Loucy (cell line): ENCODE measurements at regions not wholly inside any gene's neighbourhood (a gene's known extent, or its start where the extent isn't known, plus 50 kb on each side); places are given as distances from the start of the nearest gene placed in this dataset.
"Not testable (repeated sequence)": the region's sequence is repeated elsewhere in the genome, so short reads cannot be mapped to it uniquely, and the experiment has no call there.

ENCODE experiments used
- H2AFZ ChIP-seq: fragments of 200-600 bp; sonication (generic); 2 replicates; pipeline ENCODE4 v1.6.0; 2016; ENCODE audit warnings: antibody characterized with exemption, mild to moderate bottlenecking, low read length, moderate library complexity
- H3F3A ChIP-seq: fragments of 200-600 bp; 2 replicates; pipeline ENCODE4 v1.6.0; 2016; ENCODE audit warnings: antibody characterized with exemption, low read depth, mild to moderate bottlenecking
- H3K27me3 ChIP-seq: fragments of 200-600 bp; sonication (generic); 2 replicates; pipeline ENCODE4 v1.6.1; 2014; ENCODE audit warnings: low read length, mild to moderate bottlenecking; ENCODE audit not compliant: insufficient read depth, poor library complexity, severe bottlenecking
- H3K36me3 ChIP-seq: fragments of 200-600 bp; sonication (generic); 2 replicates; pipeline ENCODE4 v1.6.1; 2016; ENCODE audit warnings: low read length; ENCODE audit not compliant: insufficient read depth
- H3K4me1 ChIP-seq: fragments of 200-600 bp; sonication (generic); 2 replicates; pipeline ENCODE4 v1.5.1; 2014; ENCODE audit warnings: low read length, mild to moderate bottlenecking; ENCODE audit not compliant: insufficient read depth, poor library complexity, severe bottlenecking
- H3K4me2 ChIP-seq: fragments of 200-600 bp; sonication (generic); 2 replicates; pipeline ENCODE4 v1.6.0; 2014; ENCODE audit warnings: antibody characterized with exemption, low read length, low read depth, mild to moderate bottlenecking; ENCODE audit not compliant: poor library complexity, severe bottlenecking
- H3K4me3 ChIP-seq: fragments of 200-600 bp; sonication (generic); 2 replicates; pipeline ENCODE4 v1.5.1; 2014; ENCODE audit warnings: low read length, mild to moderate bottlenecking, mixed read lengths; ENCODE audit not compliant: poor library complexity, severe bottlenecking
- H3K79me2 ChIP-seq: fragments of 200-600 bp; sonication (generic); 2 replicates; pipeline ENCODE4 v1.6.1; 2014; ENCODE audit warnings: low read length; ENCODE audit not compliant: insufficient read depth
- H3K9ac ChIP-seq: fragments of 200-600 bp; sonication (generic); 2 replicates; pipeline ENCODE4 v1.6.0; 2014; ENCODE audit warnings: mild to moderate bottlenecking, low read depth, low read length, moderate library complexity; ENCODE audit not compliant: poor library complexity, severe bottlenecking
- H3K9me2 ChIP-seq: fragments of 200-600 bp; sonication (generic); replicated peaks from 2 replicates; pipeline ENCODE4 v1.6.1; 2016; ENCODE audit warnings: low read depth, low read length, mixed read lengths
- H3K9me3 ChIP-seq: fragments of 200-600 bp; sonication (generic); 2 replicates; pipeline ENCODE4 v1.6.1; 2014; ENCODE audit warnings: mild to moderate bottlenecking, antibody characterized with exemption, low read length, low read depth; ENCODE audit not compliant: insufficient read depth
- H4K20me1 ChIP-seq: fragments of 200-600 bp; sonication (generic); 2 replicates; pipeline ENCODE4 v1.6.0; 2014; ENCODE audit warnings: antibody characterized with exemption, low read length, mild to moderate bottlenecking; ENCODE audit not compliant: insufficient read depth, poor library complexity, severe bottlenecking
- CTCF ChIP-seq: fragments of 200-600 bp; sonication (generic); conservative IDR thresholded peaks from 2 replicates; pipeline ENCODE4 v1.5.1; 2014; ENCODE audit warnings: mild to moderate bottlenecking, antibody characterized with exemption, low read length
- EZH2phosphoT487 ChIP-seq: fragments of 200-600 bp; IDR thresholded peaks from 2 replicates; pipeline ENCODE4 v1.6.1; 2018; ENCODE audit warnings: antibody characterized with exemption, mild to moderate bottlenecking, moderate library complexity, borderline replicate concordance

DNA sequence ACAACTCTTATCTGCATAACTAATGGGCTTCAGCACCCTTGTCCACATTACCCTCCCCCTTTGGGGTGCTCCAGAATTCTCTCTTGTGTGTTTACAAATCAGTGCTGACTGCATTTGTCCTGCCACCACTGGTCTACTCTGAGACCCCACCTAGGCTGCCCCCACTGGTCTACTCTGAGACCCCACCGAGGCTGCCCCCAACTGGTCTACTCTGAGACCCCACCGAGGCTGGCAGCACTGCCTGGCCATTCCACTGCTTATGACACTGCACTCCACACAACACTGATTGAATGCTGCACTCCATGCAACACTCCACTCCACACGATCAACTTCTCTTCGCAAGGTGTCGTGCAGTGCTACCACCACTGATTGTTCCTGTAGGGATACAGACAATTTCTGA is 1459.2 kb upstream of the SLC10A2 start:
- H3K9me2 ChIP-seq = no peaks in the 10 kb centered on the region
- no peaks in the 10 kb centered on the region for H3K4me1 ChIP-seq
- no peaks in the 10 kb centered on the region for H3F3A ChIP-seq
- H4K20me1 ChIP-seq = no peaks in the 10 kb centered on the region
- H3K4me2 ChIP-seq = no peak overlapping the region
- H2AFZ ChIP-seq = no peak overlapping the region
- no peak overlapping the region for H3K4me3 ChIP-seq
- H3K9ac ChIP-seq = no peak overlapping the region
- TF ChIP-seq EZH2phosphoT487 (no peak), CTCF (no peak)
- H3K27me3 ChIP-seq = no peaks in the 10 kb centered on the region
- no peaks in the 10 kb centered on the region for H3K9me3 ChIP-seq
- no peaks in the 10 kb centered on the region for H3K79me2 ChIP-seq
- no peaks in the 10 kb centered on the region for H3K36me3 ChIP-seq

DNA sequence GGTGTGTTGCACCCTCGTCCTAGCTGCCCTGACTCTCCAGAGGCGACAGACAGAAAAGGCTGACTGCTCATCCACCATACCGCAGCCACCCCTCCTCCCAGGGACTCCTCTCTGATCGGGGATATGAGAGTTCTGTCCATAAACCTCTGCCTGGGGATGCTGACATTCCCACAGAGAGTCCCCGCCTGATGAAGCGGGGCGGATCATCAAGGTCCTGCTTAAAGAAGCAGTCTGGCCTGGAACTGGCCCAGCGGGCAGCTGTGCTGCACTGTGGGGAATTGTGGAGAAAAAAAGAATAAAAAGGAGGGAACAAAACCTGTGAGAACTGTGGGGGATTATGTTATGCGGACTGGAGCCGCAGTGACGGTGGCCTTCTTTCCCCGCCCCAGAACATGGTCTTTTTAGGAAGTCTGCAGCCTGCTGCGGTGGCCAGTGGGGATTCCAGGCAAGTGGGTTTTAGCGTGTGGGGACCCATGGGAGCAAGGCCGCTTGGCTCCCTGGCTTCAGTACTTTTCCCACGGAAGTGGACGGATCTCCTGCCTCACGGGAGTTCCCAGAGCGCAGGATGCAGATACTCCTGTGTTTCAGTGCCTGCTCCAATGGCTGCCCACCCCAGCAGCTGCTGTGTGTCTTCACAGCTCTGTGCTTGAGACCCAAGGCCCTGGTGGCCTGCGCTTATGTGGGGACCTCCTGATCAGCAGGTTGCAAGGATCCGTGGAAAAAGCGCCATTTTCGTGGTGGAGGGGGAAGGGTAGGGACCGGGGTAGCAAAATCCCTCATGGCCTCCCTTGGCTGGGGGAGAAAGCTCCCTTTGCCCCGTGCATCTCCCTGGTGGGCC is 1456.2 kb upstream of the SLC10A2 start:
- no peaks in the 10 kb centered on the region for H3K36me3 ChIP-seq
- H3K9me2 ChIP-seq = no peaks in the 10 kb centered on the region
- H3K4me2 ChIP-seq = no peak overlapping the region
- no peak for TF ChIP-seq EZH2phosphoT487
- TF ChIP-seq CTCF = no peak
- H3K79me2 ChIP-seq = no peaks in the 10 kb centered on the region
- H3K9ac ChIP-seq = no peak overlapping the region
- no peak overlapping the region for H2AFZ ChIP-seq
- no peaks in the 10 kb centered on the region for H4K20me1 ChIP-seq
- H3F3A ChIP-seq = no peaks in the 10 kb centered on the region
- no peaks in the 10 kb centered on the region for H3K9me3 ChIP-seq
- H3K4me3 ChIP-seq = no peak overlapping the region
- H3K27me3 ChIP-seq = no peaks in the 10 kb centered on the region
- H3K4me1 ChIP-seq = no peaks in the 10 kb centered on the region

DNA sequence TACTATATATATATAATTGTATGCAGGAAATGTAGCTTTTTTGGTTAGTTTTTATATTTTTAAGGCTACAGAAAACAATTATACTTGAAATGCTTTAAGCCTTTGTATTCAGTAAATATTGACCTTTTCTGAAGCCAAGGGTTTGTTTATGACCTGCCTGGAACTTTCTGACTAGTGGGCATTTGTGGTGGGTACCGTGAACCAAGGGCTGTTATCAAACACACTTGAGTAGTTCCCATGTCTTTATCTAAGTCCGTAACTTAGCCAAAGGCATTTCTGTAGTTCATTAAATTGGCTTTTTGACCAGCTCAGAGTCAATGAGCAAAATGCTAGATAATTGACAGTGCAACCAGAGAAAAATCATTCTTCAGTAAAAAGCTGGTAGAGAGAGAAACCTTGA is 1444.2 kb upstream of the SLC10A2 start:
- H3K9me2 ChIP-seq = no peaks in the 10 kb centered on the region
- no peak overlapping the region for H2AFZ ChIP-seq
- no peak overlapping the region for H3K9ac ChIP-seq
- H3F3A ChIP-seq = no peaks in the 10 kb centered on the region
- H3K79me2 ChIP-seq = no peaks in the 10 kb centered on the region
- no peaks in the 10 kb centered on the region for H3K4me1 ChIP-seq
- no peak overlapping the region for H3K4me3 ChIP-seq
- no peaks in the 10 kb centered on the region for H3K27me3 ChIP-seq
- H3K9me3 ChIP-seq = no peaks in the 10 kb centered on the region
- TF ChIP-seq CTCF (no peak), EZH2phosphoT487 (no peak)
- H3K36me3 ChIP-seq = no peaks in the 10 kb centered on the region
- H3K4me2 ChIP-seq = no peak overlapping the region
- no peaks in the 10 kb centered on the region for H4K20me1 ChIP-seq

DNA sequence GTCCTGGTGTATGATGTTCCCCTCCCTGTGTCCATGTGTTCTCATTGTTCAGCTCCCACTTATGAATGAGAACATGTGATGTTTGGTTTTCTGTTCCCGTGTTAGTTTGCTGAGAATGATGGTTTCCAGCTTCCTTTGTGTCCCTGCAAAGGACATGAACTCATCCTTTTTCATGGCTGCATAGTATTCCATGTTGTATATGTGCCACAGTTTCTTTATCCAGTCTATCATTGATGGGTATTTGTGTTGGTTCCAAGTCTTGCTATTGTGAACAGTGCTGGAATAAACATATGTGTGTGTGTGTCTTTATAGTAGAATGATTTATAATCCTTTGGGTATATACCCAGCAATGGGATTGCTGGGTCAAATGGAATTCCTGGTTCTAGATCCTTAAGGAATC is 1427.3 kb upstream of the SLC10A2 start:
- H3K36me3 ChIP-seq, H3K9me3 ChIP-seq, H4K20me1 ChIP-seq, H3K9me2 ChIP-seq, H2AFZ ChIP-seq, H3K4me2 ChIP-seq, H3F3A ChIP-seq, H3K4me1 ChIP-seq, H3K27me3 ChIP-seq, H3K79me2 ChIP-seq, H3K4me3 ChIP-seq, H3K9ac ChIP-seq: not testable (repeated sequence)
